ENCODE measurements at regions not wholly inside any gene's neighbourhood (a gene's known extent, or its start where the extent isn't known, plus 50 kb on each side); places are given as distances from the start of the nearest gene placed in this dataset.

GRCh38 chr4:125021189-125021588 is 293.6 kb upstream of the FAT4 start (continued):
- TF ChIP-seq CREB1 (IDR thresholded peaks at IDR 0.05) (no peak), BCL11A (IDR thresholded peaks at IDR 0.05; ENCODE audit: low read depth in 2 of 2, low read length in 2 of 2) (no peak), CBX8 (IDR thresholded peaks at IDR 0.05; ENCODE audit: borderline replicate concordance, low read depth, low read length) (no peak), TBP (IDR thresholded peaks at IDR 0.05; ENCODE audit: low read depth, low read length) (no peak), KDM1A (IDR thresholded peaks at IDR 0.05; ENCODE audit: borderline replicate concordance, low read length) (no peak), POLR2AphosphoS5 (IDR thresholded peaks at IDR 0.05; ENCODE audit: low read depth, low read length) (no peak), ATF2 (IDR thresholded peaks at IDR 0.05; ENCODE audit: low read length) (no peak)

Measured in H1 (cell line).